H1 (cell line): ENCODE measurements at regions not wholly inside any gene's neighbourhood (a gene's known extent, or its start where the extent isn't known, plus 50 kb on each side); places are given as distances from the start of the nearest gene placed in this dataset.

Experiments used
- CTCF ChIA-PET: fragments of 300-600 bp; sonication (Branson Sonifier 250); formaldehyde crosslinking; loops from one replicate; lab custom pipeline; 2021; ENCODE audit not compliant: partially characterized antibody; lab: Charles Lee
- POLR2A ChIA-PET: fragments of 300-600 bp; sonication (Branson Sonifier 250); formaldehyde crosslinking; loops from one replicate; lab custom pipeline; 2021; ENCODE audit warnings: inconsistent platforms; ENCODE audit not compliant: partially characterized antibody; lab: Charles Lee
- DNase-seq, 2 experiments: peaks; one replicate each; pipeline versions ENCODE4 v3.0.0 to v3.0.0-alpha.2; 2010 to 2022; ENCODE audit warnings: low spot score in 2 of 2, low read depth in 1 of 2, mixed read lengths in 1 of 2
- FAIRE-seq: peaks from 2 replicates; lab custom pipeline; 2011; peaks lifted over from hg19 to GRCh38; lab: Jason Lieb, UNC
- H2AFZ ChIP-seq: 2 replicates; pipeline ENCODE4 v1.8.1; 2012; ENCODE audit warnings: low read length, inconsistent platforms
- H2AK5ac ChIP-seq: 2 replicates; pipeline ENCODE4 v1.6.1; 2013; ENCODE audit warnings: low read depth, low read length
- H2BK120ac ChIP-seq: replicated peaks from 2 replicates; pipeline ENCODE3; 2013; ENCODE audit warnings: low read depth, low read length, inconsistent platforms
- H2BK12ac ChIP-seq: 2 replicates; pipeline ENCODE4 v1.6.1; 2013; ENCODE audit warnings: low read depth, low read length
- H2BK15ac ChIP-seq: 2 replicates; pipeline ENCODE4 v1.6.1; 2013; ENCODE audit warnings: low read length
- H2BK20ac ChIP-seq: 2 replicates; pipeline ENCODE4 v1.6.1; 2013; ENCODE audit warnings: low read length
- H2BK5ac ChIP-seq: 2 replicates; pipeline ENCODE4 v1.6.1; 2013; ENCODE audit warnings: low read depth, low read length
- H3K14ac ChIP-seq: 2 replicates; pipeline ENCODE4 v1.6.1; 2013; ENCODE audit warnings: inconsistent platforms; ENCODE audit not compliant: insufficient read length
- H3K18ac ChIP-seq: 2 replicates; pipeline ENCODE4 v1.6.1; 2013; ENCODE audit warnings: low read length; ENCODE audit errors: extremely low read depth
- H3K23ac ChIP-seq: 2 replicates; pipeline ENCODE4 v1.6.1; 2013; ENCODE audit warnings: inconsistent platforms; ENCODE audit not compliant: insufficient read length
- H3K23me2 ChIP-seq: 2 replicates; pipeline ENCODE4 v1.6.1; 2013; ENCODE audit warnings: low read depth, low read length
- H3K27ac ChIP-seq: 2 replicates; pipeline ENCODE4 v1.6.1; 2011; ENCODE audit warnings: low read depth, low read length, inconsistent platforms
- H3K27me3 ChIP-seq, 4 experiments: replicated peaks in 1 of 4; 1 replicate in 1 of 4; 2 replicates in 3 of 4; pipeline versions ENCODE4 v1.6.1 to v1.8.1; 2011 to 2013; ENCODE audit warnings: low read length in 3 of 4, mild to moderate bottlenecking in 3 of 4, inconsistent platforms in 2 of 4, mixed read lengths in 2 of 4, moderate library complexity in 1 of 4; ENCODE audit not compliant: control insufficient read depth in 3 of 4, insufficient read depth in 3 of 4; ENCODE audit errors: extremely low read depth in 1 of 4
- H3K36me3 ChIP-seq, 4 experiments: 2 replicates each; pipeline versions ENCODE4 v1.6.1 to v1.8.1; 2011 to 2013; ENCODE audit warnings: mild to moderate bottlenecking in 4 of 4, low read length in 3 of 4, moderate library complexity in 2 of 4, control low read depth in 1 of 4, inconsistent platforms in 1 of 4; ENCODE audit not compliant: insufficient read depth in 4 of 4, control insufficient read depth in 2 of 4
- H3K4ac ChIP-seq: replicated peaks from 2 replicates; pipeline ENCODE3; 2013; ENCODE audit warnings: low read length, low read depth, mixed read lengths, inconsistent platforms; ENCODE audit not compliant: insufficient read length
- H3K4me1 ChIP-seq, 4 experiments: replicated peaks in 1 of 4; 1 replicate in 1 of 4; 2 replicates in 3 of 4; pipeline versions ENCODE4 v1.6.1 to v1.8.1; 2011 to 2013; ENCODE audit warnings: low read length in 3 of 4, inconsistent platforms in 2 of 4, mixed read lengths in 1 of 4; ENCODE audit not compliant: insufficient read depth in 4 of 4, control insufficient read depth in 3 of 4
- H3K4me2 ChIP-seq, 2 experiments: 2 replicates each; pipeline versions ENCODE4 v1.6.1 to v1.8.1; 2011 to 2013; ENCODE audit warnings: low read depth in 2 of 2, low read length in 2 of 2, control low read depth in 1 of 2, inconsistent platforms in 1 of 2, mild to moderate bottlenecking in 1 of 2; ENCODE audit not compliant: insufficient read depth in 1 of 2
- H3K4me3 ChIP-seq, 4 experiments: fragments of 200-600, 300-600 bp in 1 of 4; sonication (generic), shearing (Covaris generic), sonication (Bioruptor Twin) in 1 of 4; 2 replicates each; pipeline versions ENCODE4 v1.5.1 to v1.8.1; 2011 to 2016; ENCODE audit warnings: low read length in 4 of 4, low read depth in 3 of 4, control low read depth in 2 of 4, inconsistent platforms in 2 of 4, mild to moderate bottlenecking in 2 of 4, mixed read lengths in 1 of 4, moderate library complexity in 1 of 4; ENCODE audit not compliant: insufficient read depth in 2 of 4; ENCODE audit errors: extremely low read depth in 1 of 4
- H3K56ac ChIP-seq: replicated peaks from 2 replicates; pipeline ENCODE3; 2013; ENCODE audit warnings: low read depth, mild to moderate bottlenecking, mixed read lengths, low read length, inconsistent platforms; ENCODE audit not compliant: insufficient read length
- H3K79me1 ChIP-seq: 2 replicates; pipeline ENCODE4 v1.6.1; 2013; ENCODE audit warnings: low read depth, low read length, control low read depth
- H3K79me2 ChIP-seq, 2 experiments: 2 replicates each; pipeline versions ENCODE4 v1.6.1 to v1.8.1; 2012 to 2013; ENCODE audit warnings: low read length in 2 of 2, mild to moderate bottlenecking in 2 of 2, inconsistent platforms in 1 of 2; ENCODE audit not compliant: insufficient read depth in 2 of 2, control insufficient read depth in 1 of 2
- H3K9ac ChIP-seq, 4 experiments: replicated peaks in 1 of 4; 1 replicate in 1 of 4; 2 replicates in 3 of 4; pipeline versions ENCODE4 v1.6.1 to v1.8.1; 2011 to 2013; ENCODE audit warnings: low read depth in 3 of 4, low read length in 3 of 4, control low read depth in 2 of 4, mild to moderate bottlenecking in 2 of 4, moderate library complexity in 2 of 4, inconsistent platforms in 1 of 4; ENCODE audit errors: extremely low read depth in 1 of 4
- H3K9me3 ChIP-seq, 2 experiments: 2 replicates each; pipeline versions ENCODE4 v1.6.1 to v1.8.1; 2012 to 2013; ENCODE audit warnings: mild to moderate bottlenecking in 2 of 2, moderate library complexity in 2 of 2, control low read depth in 1 of 2, inconsistent platforms in 1 of 2, low read depth in 1 of 2, low read length in 1 of 2, mixed read lengths in 1 of 2; ENCODE audit not compliant: insufficient read depth in 2 of 2
- H4K20me1 ChIP-seq, 2 experiments: replicated peaks in 1 of 2; 2 replicates each; pipeline versions ENCODE3 to v1.8.1; 2011 to 2013; ENCODE audit warnings: inconsistent platforms in 2 of 2, low read length in 2 of 2, mild to moderate bottlenecking in 1 of 2; ENCODE audit not compliant: insufficient read depth in 2 of 2, control insufficient read depth in 1 of 2
- H4K5ac ChIP-seq: 2 replicates; pipeline ENCODE4 v1.6.1; 2013; ENCODE audit warnings: low read length, low read depth, mixed read lengths, inconsistent platforms; ENCODE audit not compliant: insufficient read length
- H4K8ac ChIP-seq: 2 replicates; pipeline ENCODE4 v1.8.0; 2013; ENCODE audit warnings: mild to moderate bottlenecking, moderate library complexity, low read length, inconsistent platforms; ENCODE audit not compliant: insufficient read depth; ENCODE audit errors: extremely low read depth
- H4K91ac ChIP-seq: replicated peaks from 2 replicates; pipeline ENCODE3; 2013; ENCODE audit warnings: low read length, mixed read lengths, inconsistent platforms; ENCODE audit not compliant: insufficient read length
- CBX8 ChIP-seq: fragments of 300-800, 300-1000 bp; sonication (generic); IDR thresholded peaks from 2 replicates; pipeline ENCODE4 v1.7.1; 2016; ENCODE audit warnings: low read depth, low read length, borderline replicate concordance
- CHD2 ChIP-seq: IDR thresholded peaks from 2 replicates; pipeline ENCODE4 v1.6.1; 2012; ENCODE audit warnings: low read length, improper control_type of control experiment
- CTCF ChIP-seq, 3 experiments: IDR thresholded peaks; 1 replicate in 2 of 3; 2 replicates in 1 of 3; pipeline versions ENCODE4 v1.5.1 to v1.6.1; 2011; ENCODE audit warnings: low read length in 3 of 3, mild to moderate bottlenecking in 3 of 3, inconsistent platforms in 2 of 3, low read depth in 1 of 3, moderate library complexity in 1 of 3; ENCODE audit not compliant: insufficient read depth in 1 of 3; ENCODE audit errors: control extremely low read depth in 1 of 3
- FOSL1 ChIP-seq: IDR thresholded peaks from 2 replicates; pipeline ENCODE4 v1.6.1; 2011; ENCODE audit warnings: mild to moderate bottlenecking, low read depth, low read length, moderate library complexity; ENCODE audit not compliant: insufficient read depth
- POLR2AphosphoS5 ChIP-seq: IDR thresholded peaks from 2 replicates; pipeline ENCODE4 v1.6.1; 2011; ENCODE audit warnings: low read depth, low read length
- RAD21 ChIP-seq, 2 experiments: IDR thresholded peaks in 1 of 2; conservative IDR thresholded peaks in 1 of 2; 2 replicates each; pipeline ENCODE4 v1.6.1; 2011; ENCODE audit warnings: low read depth in 2 of 2, low read length in 2 of 2, improper control_type of control experiment in 1 of 2, inconsistent platforms in 1 of 2, mild to moderate bottlenecking in 1 of 2, moderate library complexity in 1 of 2
- SP4 ChIP-seq: IDR thresholded peaks from 2 replicates; pipeline ENCODE4 v1.6.1; 2012; ENCODE audit warnings: low read length, inconsistent platforms
- WGBS, 2 experiments: shearing (Covaris generic) in 1 of 2; methylation state at CpG; one replicate each; pipeline versions ENCODE4 v1.1.6 to v1.1.7; 2013 to 2015; ENCODE audit warnings: low lambda C conversion rate in 2 of 2, mixed read lengths in 2 of 2, inconsistent platforms in 1 of 2, low coverage in 1 of 2, missing lambda C conversion rate in 1 of 2; ENCODE audit not compliant: insufficient replicate concordance in 2 of 2, insufficient coverage in 1 of 2, insufficient read length in 1 of 2; ENCODE audit errors: extremely low coverage in 1 of 2, missing lambda C conversion rate in 1 of 2; 5-methylcytosine and 5-hydroxymethylcytosine counted together
- TF ChIP-seq, protein P1 (sequence below): IDR thresholded peaks from 2 replicates; pipeline ENCODE4 v1.6.1; 2011; ENCODE audit warnings: low read length, improper control_type of control experiment
- TF ChIP-seq, protein P2 (sequence below): IDR thresholded peaks from 2 replicates; pipeline ENCODE4 v1.6.1; 2011; ENCODE audit warnings: low read depth, mild to moderate bottlenecking, low read length; ENCODE audit not compliant: insufficient read depth

DNA sequence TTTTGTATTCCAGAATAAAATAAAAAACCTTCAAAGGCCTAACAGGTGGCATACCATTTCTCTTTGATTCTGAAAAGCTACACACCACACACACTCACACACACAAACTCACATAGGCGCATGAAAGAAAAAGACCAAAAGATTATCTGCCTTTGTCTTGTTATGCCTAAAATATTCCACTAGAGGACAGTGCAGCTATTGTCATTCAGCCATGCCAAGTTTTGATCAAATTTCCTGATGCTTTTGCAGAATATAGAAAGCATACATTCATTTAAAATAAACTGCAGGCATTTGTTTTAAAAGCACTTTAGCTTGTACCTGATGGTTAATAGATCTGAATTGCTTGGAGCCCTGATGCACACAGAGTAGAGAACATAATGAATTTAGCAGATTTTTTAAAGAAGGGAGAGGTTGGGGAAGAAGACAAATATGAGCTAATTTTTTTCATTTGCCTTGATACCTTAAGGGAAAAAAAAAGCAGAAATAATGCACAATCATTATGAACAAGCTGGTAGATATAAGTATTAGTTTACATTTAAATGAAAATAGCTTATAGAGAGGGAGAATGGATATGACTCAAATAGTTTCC lies 1766.9 kb upstream of the SEL1L start:
- H3K23ac ChIP-seq: no peak overlapping the region
- no peak overlapping the region for H3K4me2 ChIP-seq
- H3K18ac ChIP-seq: no peak overlapping the region
- no peaks in the 10 kb centered on the region for H4K20me1 ChIP-seq
- no peaks in the 10 kb centered on the region for H3K36me3 ChIP-seq
- ChIA-PET CTCF (interaction anchor here (0.6 to 2.0 kb wide), 30 partner anchors 10 to 1692 kb away, joined by 3 to 23 read pairs (median 3); no protein-coding TSS in a partner anchor), POLR2A (no interaction called here)
- no peak overlapping the region for H3K9ac ChIP-seq
- no peak overlapping the region for H2BK120ac ChIP-seq
- H3K79me1 ChIP-seq: no peaks in the 10 kb centered on the region
- WGBS, 2 experiments: 83% methylated on average over 1 of the region's 1 CpG; no CpG with 5 or more reads in 1 of the 2 experiments
- H2BK12ac ChIP-seq: no peak overlapping the region
- H3K56ac ChIP-seq: no peak overlapping the region
- H2BK5ac ChIP-seq: no peak overlapping the region
- H3K4me1 ChIP-seq: no peaks in the 10 kb centered on the region
- H4K8ac ChIP-seq: no peak overlapping the region
- H3K9me3 ChIP-seq: no peaks in the 10 kb centered on the region
- H3K27ac ChIP-seq: no peak overlapping the region
- H3K4me3 ChIP-seq: no peak overlapping the region
- no peak overlapping the region for H2AFZ ChIP-seq
- no peak overlapping the region for H2BK20ac ChIP-seq
- no peak overlapping the region for H2AK5ac ChIP-seq
- H3K23me2 ChIP-seq: no peaks in the 10 kb centered on the region
- no peak overlapping the region for H4K91ac ChIP-seq
- H4K5ac ChIP-seq: no peak overlapping the region
- no peaks in the 10 kb centered on the region for H3K79me2 ChIP-seq
- H3K4ac ChIP-seq: no peak overlapping the region
- DNase-seq (no peak), FAIRE-seq (no peak)
- H3K27me3 ChIP-seq: no peaks in the 10 kb centered on the region
- no peak overlapping the region for H2BK15ac ChIP-seq
- no peak overlapping the region for H3K14ac ChIP-seq
- TF ChIP-seq, protein P1, sequence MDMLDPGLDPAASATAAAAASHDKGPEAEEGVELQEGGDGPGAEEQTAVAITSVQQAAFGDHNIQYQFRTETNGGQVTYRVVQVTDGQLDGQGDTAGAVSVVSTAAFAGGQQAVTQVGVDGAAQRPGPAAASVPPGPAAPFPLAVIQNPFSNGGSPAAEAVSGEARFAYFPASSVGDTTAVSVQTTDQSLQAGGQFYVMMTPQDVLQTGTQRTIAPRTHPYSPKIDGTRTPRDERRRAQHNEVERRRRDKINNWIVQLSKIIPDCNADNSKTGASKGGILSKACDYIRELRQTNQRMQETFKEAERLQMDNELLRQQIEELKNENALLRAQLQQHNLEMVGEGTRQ: no peak
- TF ChIP-seq CBX8 (no peak), FOSL1 (no peak), RAD21 (IDR thresholded peaks at IDR 0.05 in 1 of 2, conservative IDR thresholded peaks at IDR 0.05 in 1 of 2; ENCODE audit: low read depth in 2 of 2, low read length in 2 of 2) (peak; percentile 86 to 89), SP4 (no peak), POLR2AphosphoS5 (no peak), CHD2 (no peak), CTCF (IDR thresholded peaks at IDR 0.05; ENCODE audit: control extremely low read depth in 1 of 3, insufficient read depth in 1 of 3, low read depth in 1 of 3, low read length in 3 of 3) (peak in 2 of 3 experiments; percentile 53 to 76; a peak in 2 of 4 replicates)
- TF ChIP-seq, protein P2, sequence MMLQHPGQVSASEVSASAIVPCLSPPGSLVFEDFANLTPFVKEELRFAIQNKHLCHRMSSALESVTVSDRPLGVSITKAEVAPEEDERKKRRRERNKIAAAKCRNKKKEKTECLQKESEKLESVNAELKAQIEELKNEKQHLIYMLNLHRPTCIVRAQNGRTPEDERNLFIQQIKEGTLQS: no peak
